Activated T-cell treated with anti-CD3 and anti-CD28 coated beads for 24 hours (primary cell): ENCODE measurements at regions not wholly inside any gene's neighbourhood (a gene's known extent, or its start where the extent isn't known, plus 50 kb on each side); places are given as distances from the start of the nearest gene placed in this dataset.

Experiments
- DNase-seq: peaks from one replicate; pipeline ENCODE4 v3.0.0-alpha.2; 2020; ENCODE audit warnings: low read depth

- DNase-seq: no peak
Observed at GRCh38 chr5:74122979-74123590, 497.1 kb downstream of the ARHGEF28 start.

- no peak for DNase-seq
Observed at GRCh38 chr5:74122175-74122574, 496.2 kb downstream of the ARHGEF28 start.

GRCh38 chr5:74120585-74120984, 494.6 kb downstream of the ARHGEF28 start:
- no peak for DNase-seq

GRCh38 chr5:74118071-74118470, 492.1 kb downstream of the ARHGEF28 start:
- DNase-seq: no peak

- no peak for DNase-seq
Observed at GRCh38 chr5:74116984-74117383, 491.0 kb downstream of the ARHGEF28 start.

GRCh38 chr5:74116266-74116665, 490.3 kb downstream of the ARHGEF28 start:
- no peak for DNase-seq

GRCh38 chr5:74113927-74114326, 487.9 kb downstream of the ARHGEF28 start:
- no peak for DNase-seq

- no peak for DNase-seq
Observed at GRCh38 chr5:74113196-74113540, 487.2 kb downstream of the ARHGEF28 start.

GRCh38 chr5:74112372-74113195, 486.6 kb downstream of the ARHGEF28 start:
- DNase-seq: no peak

GRCh38 chr5:74111764-74112163, 485.8 kb downstream of the ARHGEF28 start:
- DNase-seq: no peak

GRCh38 chr5:74109344-74109743, 483.3 kb downstream of the ARHGEF28 start:
- DNase-seq: no peak

GRCh38 chr5:74107899-74108298, 481.9 kb downstream of the ARHGEF28 start:
- DNase-seq: no peak

GRCh38 chr5:74105126-74105780, 479.3 kb downstream of the ARHGEF28 start:
- DNase-seq: no peak

GRCh38 chr5:74103131-74104023, 477.4 kb downstream of the ARHGEF28 start:
- DNase-seq: no peak

GRCh38 chr5:74100268-74100665, 474.3 kb downstream of the ARHGEF28 start:
- DNase-seq: no peak

- no peak for DNase-seq
Observed at GRCh38 chr5:74099538-74100267, 473.7 kb downstream of the ARHGEF28 start.

GRCh38 chr5:74098941-74099340, 472.9 kb downstream of the ARHGEF28 start:
- no peak for DNase-seq

- DNase-seq: no peak
Observed at GRCh38 chr5:74098456-74098855, 472.5 kb downstream of the ARHGEF28 start.

GRCh38 chr5:74096325-74096724, 470.3 kb downstream of the ARHGEF28 start:
- DNase-seq: no peak

- no peak for DNase-seq
Observed at GRCh38 chr5:74095871-74096270, 469.9 kb downstream of the ARHGEF28 start.

- DNase-seq: no peak
Observed at GRCh38 chr5:74094782-74095108, 468.7 kb downstream of the ARHGEF28 start.
